HS-5 (cell line): ENCODE measurements at regions not wholly inside any gene's neighbourhood (a gene's known extent, or its start where the extent isn't known, plus 50 kb on each side); places are given as distances from the start of the nearest gene placed in this dataset.

Source experiments
- DNase-seq: peaks from one replicate; pipeline ENCODE4 v3.0.0-alpha.2; 2012; ENCODE audit warnings: low read depth

DNA sequence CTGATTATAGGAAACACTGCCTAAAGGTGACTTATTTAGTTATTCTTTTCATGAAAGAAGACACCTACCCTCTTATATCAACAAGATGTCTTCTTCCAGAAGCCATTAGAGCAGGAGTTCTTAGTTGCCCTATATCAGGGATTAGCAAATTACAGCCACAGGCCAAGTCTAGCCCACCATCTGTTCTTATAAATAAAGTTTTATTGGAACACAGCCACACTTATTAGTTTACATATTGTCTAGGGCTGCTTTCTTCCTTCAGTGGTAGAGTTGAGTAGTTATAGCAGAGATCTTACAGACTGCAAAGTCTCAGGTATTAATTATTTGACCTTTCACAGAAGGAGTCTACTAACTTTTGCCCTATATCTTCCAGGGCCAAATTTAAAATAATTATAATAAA, 157.2 kb upstream of the NOCT start:
- DNase-seq, result no peak

DNA sequence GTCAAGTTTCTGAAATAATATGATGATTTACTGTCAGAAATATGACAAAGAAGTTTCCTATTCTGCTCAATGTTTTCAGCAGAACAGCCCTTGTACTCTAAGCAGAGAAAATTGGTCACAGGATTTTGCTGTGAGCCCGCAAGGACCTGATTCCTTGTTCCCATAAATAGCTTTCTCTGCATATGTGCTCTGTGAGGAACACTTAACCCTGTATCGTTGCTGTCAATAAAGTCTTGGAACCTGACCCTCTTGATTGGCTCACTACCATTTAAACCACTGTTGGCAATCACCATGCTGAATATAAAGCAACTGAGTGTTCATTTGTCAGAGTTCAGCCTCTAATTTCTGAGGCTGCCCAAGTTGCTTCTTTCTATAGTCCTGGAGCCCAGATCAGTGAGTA, 158.2 kb upstream of the NOCT start:
- no peak for DNase-seq

DNA sequence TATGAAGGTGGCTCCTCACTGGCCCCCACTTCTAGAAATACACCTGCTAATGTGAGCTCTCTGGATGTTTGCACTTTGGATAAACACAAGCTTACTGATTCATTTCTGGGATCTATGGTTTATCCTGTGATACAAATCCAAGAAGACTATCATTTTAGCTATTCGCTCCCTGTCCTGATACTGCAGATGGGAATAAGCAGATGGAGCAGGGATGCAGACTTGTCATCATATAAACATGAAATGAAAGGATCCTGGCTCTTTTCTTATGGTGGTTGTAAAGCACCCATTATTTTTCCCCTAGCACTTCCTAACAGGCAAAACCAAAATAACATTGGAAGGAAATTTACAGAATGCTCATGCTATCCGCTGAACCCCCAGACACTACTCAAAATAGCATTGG, 162.9 kb upstream of the NOCT start:
- DNase-seq, result no peak

DNA sequence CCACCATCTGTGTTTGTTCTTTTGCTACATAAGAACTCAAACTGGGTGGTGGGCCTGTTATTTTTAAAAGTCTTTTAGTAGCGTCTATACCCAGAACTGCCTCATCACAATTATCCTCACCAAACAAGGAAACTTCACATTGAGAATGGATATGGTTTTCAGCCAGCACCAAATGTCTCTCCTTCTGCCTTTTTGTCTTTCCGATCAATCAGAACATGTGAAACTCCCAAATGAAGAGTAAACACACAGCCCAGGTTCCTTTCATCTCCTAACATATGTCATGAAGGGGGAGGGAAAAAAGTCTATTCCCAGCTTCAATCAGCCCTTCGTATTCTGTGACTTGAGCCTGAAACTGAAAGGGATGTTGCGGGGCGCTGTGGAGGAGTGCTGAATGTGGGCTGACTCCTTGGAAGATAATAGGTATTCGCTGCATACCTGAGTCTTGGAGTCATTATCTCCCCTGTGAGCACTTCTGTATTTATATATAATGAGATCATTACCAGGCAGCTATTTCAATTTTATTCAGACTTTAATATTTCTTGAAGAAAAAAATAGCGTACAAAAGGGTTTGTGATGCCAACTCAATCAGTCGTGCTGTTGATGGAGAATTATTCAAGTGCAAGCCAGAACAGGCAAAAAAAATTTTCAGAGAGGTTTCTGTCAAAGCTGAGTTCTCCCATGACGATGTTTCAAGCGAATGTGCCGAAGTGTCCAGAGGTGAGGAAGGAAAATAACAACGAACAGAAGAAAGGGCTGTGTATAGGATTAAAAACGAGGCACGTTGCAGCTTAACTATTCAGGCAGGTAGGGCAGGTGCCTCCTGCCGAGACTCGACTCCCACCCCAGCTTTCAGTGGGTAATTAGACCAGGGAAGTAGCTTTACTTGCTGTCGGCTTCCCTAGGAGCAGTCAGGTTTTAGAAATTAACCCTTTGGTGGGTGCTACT, 163.9 kb upstream of the NOCT start:
- no peak for DNase-seq

DNA sequence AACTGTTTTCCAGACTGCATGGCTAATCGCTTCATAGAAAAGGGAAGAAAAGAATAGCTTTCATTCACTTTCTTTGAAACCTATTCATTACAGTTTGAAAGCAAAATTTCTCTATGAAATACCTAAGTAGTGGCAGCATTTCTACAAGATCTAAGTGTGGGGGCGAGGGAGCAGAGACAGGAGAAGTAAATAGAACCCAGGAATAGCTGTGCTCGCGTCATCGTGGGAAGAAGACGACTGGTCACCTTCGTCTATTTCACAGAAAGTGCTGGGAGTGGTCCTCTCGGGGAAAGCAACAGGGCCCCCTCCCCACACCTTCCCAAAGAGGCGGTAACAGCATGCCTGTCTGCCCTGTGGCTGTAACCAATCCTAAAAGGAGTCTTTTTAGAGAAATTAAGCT, 169.9 kb upstream of the NOCT start:
- DNase-seq, result no peak

DNA sequence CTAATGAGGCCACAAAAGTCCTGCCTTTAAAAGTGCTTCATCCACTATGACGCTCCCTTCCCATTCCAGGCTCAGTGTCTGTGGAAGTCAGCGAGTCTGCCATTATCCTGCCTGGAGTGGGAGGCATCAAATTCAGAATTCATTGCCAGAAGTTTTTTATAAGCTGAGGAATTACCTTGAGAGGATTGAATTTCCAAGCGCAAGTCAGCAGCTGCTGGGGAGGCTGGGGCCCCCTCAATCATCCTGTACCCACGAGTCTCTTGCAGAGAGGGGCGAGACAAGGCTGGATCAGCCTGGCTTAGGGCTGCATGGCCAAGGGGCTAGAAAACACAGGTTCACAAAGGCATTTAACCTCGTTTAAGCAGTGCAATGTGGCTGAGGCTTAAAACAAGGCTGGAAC, 170.5 kb upstream of the NOCT start:
- no peak for DNase-seq

DNA sequence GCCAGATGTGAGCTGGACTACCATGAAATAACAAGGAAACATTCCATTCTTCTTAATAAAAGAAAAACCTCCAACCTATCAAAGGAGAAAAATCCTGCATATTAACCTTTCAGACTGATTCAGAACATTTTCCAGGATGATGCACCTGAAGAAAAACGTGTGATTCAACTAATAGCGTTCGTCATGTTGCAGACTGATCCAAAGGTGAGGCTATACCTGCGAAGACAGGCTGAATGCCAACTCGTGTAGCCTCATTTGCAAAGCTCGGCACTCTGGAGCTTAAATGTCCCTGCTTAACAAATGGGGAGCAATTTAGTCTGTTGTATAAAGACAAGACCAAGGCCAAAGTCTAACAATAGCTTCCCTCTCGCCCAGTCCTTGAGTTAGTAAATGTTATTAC, 172.0 kb upstream of the NOCT start:
- no peak for DNase-seq

DNA sequence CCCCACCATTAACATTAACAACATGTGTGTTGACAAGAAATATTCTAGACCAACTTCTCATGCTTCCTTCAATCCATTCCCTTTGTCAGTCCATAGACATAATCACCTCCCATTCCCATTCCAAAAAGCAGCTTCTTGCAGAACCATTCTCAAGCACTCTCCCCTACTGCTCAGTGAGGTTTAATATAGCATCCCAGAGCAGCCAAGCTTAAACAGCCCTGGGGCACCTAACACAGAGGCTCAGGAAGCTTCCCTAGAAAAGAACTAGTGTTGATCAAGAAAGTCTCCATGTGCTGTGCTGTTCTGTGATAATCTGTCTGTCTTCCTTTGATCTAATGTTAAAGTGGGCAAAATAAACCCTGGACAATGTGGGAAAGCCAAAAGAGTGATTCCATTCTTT, 174.2 kb upstream of the NOCT start:
- DNase-seq, result no peak

DNA sequence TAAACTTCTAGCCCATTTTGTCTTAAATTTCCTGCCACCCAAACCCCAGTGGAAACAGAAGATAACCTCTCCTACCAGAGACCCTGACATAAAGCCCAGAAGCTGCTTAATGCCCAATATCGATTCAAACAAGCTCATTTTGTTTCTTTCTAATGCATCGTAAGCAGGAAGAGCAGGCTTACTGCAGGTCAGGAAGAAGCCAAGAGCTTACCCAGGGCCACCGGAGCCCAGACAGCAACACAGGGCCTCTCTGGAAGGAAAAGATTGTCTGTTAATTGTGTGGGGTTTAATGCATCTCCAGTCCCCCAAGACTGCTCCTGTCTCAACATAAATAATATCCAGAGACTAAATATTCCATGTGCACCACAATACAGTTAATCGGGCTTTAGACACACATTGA, 177.3 kb upstream of the NOCT start:
- no peak for DNase-seq

DNA sequence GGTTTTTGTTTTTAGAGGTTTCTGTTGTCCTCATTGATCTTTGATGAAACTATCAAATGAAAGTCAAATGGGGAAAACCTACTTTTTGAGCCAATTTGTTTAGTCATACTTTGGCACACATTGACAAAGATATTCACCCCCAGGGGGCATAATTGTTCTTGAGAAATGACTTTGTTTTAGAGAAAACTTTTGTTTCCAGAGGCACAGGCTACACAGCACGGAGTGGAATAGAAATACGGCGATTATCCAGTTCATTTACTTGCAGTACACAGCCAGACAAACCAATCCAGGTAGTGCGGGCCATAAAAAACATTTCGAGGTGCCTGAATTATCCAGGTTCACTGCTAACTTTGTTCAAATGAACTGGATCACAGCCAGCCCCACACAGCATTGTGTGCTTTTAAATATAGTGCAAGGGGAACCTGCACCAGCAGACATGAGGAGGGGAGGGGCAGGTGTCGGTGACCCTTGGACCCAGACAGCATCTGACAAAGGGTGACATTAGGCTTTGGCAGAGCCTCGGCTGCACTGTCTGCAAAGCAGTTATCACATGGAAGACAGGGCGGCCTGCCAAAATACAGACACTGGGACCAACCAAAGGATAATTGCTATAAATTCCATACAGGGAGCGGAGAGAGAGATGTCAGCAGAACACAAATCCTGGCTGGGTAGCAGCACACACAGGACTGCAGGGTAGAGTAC, 179.6 kb upstream of the NOCT start:
- DNase-seq, result no peak

DNA sequence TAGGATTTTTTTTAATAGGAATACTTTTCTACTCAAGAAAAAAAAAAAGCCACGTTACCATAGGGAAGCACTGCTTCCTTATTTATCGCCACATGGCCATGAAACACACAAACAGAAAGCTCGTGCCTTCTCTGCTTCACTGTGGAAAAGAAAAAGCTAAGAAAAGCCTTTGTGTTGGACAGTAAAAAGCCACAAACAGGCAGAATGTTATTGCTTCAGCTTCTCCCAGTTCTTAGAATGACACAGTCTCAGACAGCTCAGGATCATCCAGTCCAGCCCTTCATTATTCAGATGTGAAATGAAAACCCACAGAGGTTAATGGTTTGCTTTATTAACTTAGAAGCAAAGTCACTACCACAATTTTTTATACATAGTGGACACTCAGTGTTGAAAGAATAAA, 181.6 kb upstream of the NOCT start:
- no peak for DNase-seq

DNA sequence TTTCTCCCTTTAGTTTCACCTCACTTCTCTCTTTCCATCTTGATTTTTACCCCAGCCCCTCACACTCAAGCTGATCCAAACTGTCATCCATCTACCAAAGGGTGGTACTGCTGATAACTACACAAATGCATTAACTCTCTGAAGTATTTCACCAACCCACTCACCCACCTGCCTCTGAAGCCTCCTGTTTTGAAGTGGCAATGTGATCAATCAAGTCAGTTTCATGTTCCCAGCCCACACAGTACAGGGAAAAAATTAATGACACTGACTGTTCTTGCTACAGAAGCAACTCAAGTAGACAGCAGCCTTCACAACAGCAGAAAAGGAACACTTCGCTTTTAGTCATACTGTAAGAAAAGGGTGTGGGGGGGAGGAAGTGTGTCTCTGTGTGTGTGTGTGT, 183.0 kb upstream of the NOCT start:
- DNase-seq, result no peak

DNA sequence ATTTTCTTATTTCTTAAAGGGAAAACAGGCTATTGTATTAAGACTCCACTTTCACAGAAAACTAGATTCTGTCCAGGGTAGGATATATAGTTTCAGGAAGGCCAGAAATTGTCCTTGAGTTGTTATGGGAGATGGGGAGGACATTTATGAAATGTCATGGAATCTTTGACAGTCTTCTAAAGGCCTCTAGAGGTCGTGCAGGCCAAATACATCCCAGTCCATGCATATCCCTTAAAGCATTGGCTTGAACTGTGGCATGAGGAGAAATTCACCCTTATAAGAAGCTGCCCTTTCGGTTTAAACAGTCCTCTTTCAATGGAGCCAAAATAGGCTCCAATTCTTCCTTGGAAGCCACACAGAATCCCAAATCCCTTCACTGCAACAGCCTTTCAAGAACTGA, 183.6 kb upstream of the NOCT start:
- no peak for DNase-seq

DNA sequence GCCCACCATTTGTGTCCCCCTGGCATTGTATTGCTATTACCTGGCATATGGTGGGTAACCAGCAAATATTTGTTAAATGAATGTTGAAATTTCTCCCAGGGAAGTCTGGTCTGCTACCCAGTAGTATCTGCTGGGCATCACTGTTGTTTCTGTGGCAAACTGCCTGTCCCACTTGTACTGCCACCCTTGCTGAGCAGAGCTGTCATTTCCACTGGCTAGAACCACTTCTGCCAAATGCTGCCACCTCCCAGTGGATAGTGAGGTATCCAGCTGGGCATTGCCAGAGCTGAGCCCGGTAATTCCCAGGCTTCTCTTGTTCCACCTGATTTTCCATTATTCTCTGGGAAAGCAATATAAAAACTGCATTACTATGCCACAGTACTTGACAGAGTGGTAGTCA, 186.7 kb upstream of the NOCT start:
- DNase-seq, result no peak

DNA sequence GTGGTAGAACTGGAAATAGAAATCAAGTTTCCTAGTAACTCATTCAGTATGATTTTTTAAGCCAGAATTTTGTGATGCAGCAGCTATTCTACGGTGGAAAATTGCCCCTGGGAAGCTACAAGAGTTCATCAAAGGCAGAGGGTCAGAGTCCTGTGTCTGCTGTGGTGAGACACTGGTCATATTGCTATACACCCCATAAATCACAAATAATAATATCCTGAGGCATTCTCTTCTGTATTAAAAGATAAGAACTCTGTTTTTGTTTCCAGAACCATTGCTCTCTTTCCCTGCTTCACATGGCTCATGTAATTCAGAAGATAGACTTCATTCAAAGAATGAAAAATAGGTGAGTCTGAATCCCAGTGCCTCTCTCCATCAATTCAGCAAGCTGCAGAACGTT, 188.8 kb upstream of the NOCT start:
- DNase-seq, result no peak

DNA sequence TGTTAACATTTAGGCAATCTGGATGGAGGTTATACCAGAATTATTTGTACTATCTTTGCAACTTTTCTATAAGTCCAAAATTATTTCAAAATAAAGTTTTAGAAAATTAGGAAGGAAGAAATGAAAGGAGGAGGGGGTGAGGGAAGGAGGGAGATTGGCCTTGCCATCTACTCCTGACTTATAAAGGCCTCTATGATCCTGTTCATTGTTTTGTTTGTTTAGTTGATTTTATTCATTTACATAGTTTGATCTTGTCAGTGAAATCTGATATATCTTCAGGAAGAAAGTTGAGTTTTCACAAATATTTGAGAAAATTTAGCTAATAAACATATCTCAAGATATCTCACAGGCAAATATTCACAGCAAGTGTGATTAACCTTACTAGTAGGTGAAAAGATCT, 189.3 kb upstream of the NOCT start:
- no peak for DNase-seq

DNA sequence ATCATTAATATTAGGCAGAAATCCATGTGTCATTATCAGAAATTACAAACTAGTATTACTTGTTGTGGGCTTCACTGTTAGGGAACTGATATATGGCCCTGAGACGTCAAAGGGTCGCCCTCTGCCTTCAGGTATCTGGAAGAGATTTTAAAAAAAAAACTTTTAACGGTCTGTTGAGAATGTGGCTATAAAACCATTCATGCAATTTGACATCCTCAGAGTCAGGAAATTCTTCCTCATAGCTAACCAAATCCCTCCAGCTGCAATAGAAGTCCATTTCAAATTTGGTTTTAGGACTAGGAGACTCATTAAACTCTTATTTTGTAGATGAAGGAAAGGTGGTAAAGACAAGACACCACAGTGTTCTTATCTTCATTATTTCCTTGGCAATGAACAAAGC, 194.2 kb upstream of the NOCT start:
- DNase-seq, result no peak

DNA sequence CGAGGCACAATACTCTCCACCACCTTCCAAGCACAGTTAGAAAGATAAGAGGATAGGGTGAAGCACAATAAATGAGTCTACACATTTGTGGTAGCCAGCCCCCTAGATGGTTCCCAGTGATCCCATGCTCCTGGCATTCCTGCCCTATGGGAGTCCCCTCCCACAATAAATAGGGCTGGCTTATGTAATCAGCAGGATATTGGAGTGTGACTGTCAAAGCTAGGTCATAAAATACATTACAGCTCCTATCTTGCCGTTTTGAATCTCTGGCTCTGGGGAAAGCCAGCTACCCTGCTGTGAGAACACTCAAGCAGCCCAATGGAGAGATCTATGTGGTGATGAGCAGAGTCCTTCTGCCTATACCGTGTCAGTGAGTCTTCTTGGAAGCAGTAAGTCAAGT, 198.7 kb upstream of the NOCT start:
- DNase-seq, result no peak

DNA sequence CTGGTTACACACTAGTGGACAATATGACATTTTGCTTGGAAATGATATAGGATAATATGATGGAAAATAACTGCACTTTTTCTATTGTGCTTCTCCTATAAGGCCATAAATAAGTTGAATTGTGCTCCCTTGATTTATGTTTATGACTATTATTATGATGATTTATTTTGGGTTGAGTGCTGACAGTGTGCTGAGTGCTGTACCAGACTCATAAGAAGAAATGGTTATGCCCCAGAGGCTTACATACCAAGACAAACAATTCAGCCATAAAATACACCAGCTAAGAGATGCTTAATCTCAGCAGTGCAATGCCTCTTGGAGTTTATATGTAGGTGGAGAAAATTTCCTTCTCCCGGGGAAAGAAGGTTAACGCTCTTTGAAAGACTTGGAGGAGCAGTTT, 199.8 kb upstream of the NOCT start:
- no peak for DNase-seq

DNA sequence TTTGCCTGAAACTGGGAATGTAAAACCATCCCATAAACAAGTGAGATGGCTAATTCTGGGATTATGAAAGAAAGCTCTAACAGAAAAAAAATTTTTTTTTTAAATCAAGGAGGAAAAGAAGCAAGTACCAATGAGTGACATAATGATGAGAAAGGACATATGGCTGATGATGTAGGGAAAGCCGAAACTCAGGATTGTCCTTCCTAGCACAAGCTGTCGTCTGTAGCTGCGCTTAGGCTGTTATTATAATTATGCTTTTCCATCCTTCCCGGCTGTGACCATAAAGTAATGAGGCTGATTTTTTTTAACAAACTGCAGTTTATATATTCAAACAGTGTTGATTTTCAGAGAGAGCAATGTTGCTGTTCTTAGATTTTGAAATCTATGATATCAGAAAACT, 209.8 kb upstream of the NOCT start:
- no peak for DNase-seq

DNA sequence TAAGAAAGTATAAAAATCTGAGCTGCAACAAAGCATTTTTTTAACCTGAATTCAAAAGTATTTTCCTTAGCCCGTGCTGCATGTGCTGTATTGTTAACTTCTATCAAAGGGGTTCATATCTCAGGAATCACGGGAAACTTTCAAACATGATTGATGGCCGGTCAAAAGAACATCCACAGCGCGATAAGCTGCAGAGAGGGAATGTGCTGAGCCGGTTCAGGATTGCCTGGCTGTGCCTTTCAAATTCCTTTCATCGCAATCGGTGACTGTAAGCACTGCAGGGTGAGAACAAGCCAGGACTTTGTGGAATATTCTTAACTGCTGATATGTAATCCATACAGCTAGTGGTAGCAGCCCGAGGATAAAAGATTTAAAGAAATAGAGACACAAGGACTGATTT, 210.9 kb upstream of the NOCT start:
- no peak for DNase-seq

DNA sequence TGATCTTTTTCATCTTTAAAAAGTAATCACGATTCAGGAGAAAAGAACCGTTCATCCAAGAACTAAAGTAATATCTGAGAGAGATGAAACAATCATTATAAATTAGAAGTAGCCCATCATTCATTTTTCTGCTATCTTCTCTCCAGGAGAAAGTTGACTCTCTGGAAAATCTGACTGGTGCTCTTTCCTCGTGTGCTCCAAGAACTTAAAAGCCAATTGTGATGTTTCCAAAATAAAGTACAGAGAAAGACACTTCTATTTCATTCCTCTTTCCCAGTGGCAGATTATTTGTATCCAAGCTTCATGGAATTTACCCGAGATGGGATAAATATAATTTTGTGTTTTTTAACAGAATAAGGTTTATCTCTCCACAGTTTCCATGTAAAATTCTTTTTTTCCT, 212.5 kb upstream of the NOCT start:
- DNase-seq, result no peak

DNA sequence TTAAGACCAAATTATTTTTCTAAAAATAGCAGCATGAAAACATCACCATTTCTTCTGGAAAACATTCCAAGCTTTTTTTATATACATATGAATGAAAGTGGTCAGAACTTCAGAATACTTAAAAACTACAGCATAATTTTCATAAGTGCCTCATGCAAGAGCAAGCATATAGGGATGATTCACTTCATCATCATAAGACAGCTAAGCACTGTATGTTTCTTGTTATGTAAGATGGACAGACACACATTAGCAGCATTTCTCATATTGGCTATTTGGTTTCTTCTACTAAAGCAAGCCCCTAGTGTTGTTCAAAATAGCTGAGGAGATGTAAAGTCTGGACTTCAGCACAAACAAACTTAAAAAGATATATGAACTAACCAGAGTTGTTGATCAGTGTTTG, 213.1 kb upstream of the NOCT start:
- DNase-seq, result peak; percentile 14

DNA sequence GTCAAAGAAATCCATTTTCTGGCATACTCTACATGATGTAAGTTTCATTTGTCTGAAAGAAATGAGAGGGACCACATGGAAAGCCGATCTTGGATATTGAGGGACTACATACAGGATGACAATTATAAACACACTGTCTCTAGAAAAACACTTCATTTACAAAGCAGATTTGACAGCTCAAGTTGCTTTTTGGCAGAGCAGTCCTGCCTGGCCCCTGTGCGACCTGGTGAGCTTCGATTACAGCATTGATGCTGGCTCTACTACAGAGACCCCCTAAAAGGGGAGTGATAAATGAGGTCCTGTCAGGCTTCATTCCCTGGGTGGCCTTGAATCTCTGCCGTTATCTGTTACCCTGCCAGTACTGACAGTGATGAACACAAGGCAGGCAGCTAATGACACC, 215.2 kb upstream of the NOCT start:
- no peak for DNase-seq
